Fibroblast of skin of back (primary cell): ENCODE measurements at regions not wholly inside any gene's neighbourhood (a gene's known extent, or its start where the extent isn't known, plus 50 kb on each side); places are given as distances from the start of the nearest gene placed in this dataset.
"Not testable (repeated sequence)": the region's sequence is repeated elsewhere in the genome, so short reads cannot be mapped to it uniquely, and the experiment has no call there.

ENCODE experiments used
- DNase-seq: peaks from one replicate; pipeline ENCODE4 v3.0.0-alpha.2; 2013

DNA sequence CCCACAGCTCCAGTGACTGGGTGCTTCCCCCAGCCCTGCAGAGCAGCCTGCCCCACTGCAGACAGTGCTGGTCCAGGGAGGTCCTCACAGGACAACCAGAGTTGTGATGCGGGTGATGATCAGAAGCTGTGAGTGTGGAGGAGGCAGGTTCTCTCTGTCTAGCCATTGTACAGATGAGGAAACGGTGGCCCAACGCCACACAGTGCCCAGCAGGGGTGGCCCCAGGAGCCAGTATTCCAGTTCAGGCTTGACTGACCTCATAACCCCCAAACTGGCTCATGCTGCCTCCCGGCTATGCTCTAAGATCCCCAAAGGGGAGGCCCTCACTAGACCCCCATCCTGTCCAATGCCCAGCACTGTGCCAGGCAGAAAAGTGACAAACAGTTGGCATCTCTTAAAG lies 147.1 kb upstream of the MAMLD1 start:
- DNase-seq, result not testable (repeated sequence)

DNA sequence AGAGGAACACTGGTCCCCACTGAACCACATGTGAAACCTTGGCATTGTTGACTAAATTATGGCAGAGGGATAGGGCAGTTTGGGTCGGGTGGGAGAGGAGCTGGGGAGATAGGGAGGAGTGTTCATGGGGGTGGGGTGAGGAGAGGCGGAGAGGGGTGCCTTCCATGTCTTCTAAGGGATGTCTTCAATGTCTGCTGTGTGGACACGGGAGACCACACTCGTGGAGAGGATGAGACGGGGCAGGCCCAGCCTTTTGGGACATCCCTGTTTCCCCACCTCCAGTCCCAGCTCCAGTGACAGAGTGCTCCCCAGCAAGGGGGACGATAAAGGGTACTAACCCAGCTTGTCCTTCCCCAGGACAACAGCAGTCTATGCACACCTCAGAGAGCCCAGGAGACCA lies 146.4 kb upstream of the MAMLD1 start:
- DNase-seq, result no peak

DNA sequence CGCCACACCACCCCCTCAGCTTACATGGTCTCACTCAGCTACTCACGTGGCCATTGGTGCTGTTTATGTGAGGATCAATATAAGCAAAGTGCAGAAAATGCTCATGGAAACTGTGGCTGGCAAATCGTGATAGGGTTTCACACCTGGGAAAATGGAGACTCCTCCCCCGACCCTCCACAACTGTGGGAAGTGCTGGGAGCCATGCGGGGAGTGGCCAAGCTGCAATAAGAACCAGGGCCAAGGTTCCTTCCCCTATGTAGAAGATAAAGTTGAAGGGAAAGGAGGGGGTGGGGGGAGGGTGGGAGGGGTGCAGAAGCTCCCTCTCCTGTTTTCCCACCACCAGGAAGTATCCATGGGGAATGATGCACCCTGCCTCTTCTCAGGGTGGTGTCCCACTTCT lies 145.5 kb upstream of the MAMLD1 start:
- no peak for DNase-seq

DNA sequence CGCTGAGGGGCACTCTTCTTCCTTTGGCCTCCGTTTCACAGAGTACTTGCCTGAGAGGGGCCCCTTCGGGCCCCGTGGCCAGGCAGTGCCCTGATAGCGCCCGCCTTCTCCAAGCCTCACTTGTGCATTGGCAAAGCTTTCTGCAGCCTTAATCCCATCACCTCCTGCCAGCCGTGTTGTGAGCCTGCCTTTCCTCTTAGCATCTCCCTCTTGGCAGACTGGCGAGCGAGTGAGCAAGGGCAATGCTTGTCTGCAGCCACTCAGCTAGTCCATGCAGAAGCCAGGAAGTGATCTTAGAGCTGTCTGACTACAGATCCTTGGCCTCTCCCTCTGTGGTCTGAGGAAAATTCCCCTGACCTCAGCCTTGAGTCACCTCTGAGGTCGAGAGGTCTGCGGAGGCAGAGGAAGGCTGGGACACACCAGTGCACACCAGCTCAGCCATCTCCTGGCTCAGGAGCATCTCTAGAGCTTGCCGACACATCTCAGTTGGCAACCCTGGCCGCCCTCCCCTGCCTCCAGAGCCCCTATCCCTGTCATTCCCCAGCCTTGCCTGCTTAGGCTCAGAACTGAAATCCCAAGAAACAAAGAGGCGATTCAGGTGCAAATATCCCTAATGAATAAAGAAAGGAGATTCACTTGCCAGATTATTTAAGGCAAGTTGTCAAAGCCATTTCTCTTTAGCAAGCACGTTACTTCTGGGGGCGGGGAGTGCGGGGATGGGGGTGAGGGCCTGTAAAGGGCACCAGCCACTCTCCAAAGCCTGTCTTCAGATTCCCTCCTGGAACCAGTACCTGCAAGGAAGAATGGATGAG lies 143.5 kb upstream of the MAMLD1 start:
- peak; percentile 23 for DNase-seq

DNA sequence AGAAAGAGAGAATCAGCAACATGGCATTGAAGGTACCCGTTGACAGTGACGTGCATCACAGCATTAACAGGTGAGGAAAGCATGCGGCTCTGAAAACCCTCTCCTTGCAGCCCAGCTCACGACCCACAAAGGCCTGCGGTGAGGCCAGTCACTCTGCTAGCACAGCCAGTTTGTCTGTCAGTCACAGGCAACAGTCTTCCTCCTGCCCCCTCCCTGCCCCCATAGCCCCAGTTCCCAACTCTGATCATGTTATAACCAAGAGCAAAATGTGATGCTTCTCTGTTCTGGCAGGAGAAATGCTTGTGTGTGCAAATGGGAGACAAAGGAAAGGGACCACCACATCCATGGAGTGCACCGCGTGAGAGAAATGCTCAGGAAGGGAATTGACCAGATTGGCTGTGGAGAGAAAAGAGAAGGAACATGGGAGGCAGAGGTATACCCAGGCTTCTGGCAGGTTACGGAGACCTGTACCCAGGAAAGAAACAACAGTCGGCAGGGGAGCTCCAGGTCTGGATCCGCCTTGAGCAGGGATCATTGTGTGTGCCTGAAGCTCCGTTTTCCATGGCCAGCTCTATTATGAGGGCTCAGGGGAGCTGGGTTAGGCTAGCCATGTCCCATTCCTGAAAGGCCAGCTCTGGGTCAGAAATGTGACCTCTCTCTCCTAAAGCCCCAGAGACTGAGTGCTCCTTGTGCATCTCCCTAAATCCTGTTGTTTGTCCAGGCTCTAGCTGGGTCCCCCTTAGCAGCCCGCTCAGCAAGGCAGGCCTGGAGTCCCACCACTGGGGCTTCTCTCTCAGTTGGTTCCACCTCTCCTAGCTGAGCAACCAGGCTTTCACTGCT lies 139.7 kb upstream of the MAMLD1 start:
- DNase-seq, result no peak

DNA sequence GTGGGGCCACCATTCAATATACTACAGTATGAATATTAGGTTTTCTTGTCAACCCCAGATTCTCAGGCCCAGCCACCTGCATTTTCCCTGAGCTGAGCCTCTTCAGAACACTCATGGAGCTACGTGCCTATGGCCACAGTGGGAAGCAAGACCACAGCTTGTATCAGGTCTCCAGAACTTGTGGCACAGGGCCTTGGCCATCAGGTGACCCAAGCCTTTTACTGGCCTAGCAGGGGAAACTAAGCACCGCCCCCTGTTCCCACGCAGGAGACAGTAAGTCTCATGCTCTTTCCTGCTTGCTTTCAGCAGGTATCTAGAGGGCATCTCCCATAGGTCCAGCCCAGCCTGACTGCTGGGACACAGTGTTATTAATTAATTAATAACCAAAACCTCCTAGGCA lies 138.4 kb upstream of the MAMLD1 start:
- DNase-seq, result no peak

DNA sequence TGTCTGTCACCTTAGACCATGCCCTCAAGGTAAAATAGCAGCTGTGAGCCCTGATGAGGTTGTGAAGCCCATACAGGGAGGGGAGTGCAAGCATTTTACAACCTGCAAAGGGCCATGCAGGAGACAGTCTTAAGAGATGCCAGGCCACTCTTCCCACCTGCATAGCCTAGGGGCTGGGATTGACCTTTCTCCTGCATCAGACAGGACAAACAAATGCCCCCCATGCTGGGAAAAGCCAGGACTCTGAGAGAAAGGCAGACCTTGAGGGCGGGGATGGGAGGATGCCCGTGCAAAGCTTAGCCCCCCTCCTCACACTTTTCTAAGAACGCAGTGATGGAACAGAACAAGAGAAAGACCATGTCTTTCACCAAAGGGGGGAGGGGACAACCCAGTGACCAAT lies 137.9 kb upstream of the MAMLD1 start:
- DNase-seq, result no peak

DNA sequence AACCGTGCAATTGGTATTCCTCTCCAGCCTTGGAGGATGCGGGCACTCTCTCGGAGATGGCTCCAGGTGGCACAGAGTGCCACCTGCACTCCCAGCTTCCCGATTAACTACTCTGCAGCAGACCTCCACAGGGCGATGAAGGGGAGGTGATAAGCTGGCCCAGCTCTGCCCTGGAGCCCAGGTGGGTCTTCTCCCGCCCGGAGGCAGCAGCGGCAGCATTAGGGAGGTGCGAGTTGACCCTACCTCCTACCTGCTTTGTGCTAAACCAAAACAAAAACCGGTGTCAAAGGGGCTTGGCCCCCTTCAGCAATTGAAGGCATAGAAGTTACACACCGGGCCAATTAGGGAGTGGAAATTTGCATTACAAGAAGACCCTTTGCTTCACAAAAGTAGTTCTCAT lies 137.4 kb upstream of the MAMLD1 start:
- DNase-seq, result no peak

DNA sequence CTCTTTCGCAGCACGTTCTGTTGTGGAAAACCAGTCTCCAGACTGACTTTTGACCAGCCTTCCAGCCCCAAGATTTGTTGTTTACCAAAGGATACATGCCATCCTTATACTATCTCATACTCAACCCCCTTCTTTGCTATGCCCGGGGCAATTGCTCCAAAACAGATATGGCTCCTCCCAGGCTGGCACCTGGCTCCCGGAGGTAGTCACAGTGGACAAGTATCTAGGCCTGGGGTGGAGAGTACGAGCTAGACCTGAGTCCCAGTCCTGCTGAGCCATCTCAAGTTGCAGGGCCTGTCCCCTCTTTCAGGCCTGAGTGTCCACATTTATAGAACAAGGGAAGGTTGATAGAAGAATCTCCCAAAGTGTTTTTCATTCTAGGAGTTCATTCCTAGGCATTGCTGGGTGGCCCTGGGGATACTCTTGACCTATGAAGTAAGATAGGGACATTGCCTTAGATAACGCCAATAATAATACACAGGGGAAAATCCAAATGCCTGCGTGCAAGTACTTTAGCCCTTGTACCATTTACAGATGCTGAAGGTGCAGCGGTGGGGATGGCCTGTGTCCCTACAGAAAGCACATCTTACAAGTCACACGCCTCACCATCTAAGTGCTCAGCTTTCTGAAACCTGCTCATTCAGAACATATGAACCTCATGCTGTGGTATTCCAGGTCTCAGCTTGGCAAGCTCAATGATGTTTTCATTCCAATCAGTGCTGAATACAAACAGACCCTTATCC lies 136.7 kb upstream of the MAMLD1 start:
- DNase-seq, result no peak

DNA sequence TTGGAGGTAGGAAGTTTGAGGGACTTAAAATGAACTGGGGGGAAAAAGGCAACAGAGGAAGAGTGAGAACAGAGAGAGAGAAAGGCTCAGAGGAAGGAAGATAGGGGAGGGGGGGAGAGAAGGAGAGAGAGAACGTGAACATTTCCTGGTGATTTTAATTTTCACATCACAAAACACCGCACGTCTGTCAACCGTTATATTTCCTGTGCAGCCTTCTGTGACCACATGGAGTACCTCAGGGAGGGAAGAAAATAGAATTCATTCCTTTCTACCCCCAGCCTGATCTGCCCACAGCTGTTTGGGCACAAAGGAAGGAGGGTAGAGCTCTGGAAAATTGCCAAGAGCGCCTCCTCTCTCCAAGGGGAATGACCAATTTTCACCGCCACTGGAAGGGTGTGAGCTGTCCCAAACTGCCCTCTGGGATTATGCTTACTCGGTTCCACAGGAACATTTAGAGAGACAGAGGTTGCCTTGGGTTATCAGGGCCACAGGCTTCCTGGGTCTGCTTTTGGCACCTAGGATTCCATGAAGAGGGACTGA lies 135.7 kb upstream of the MAMLD1 start:
- no peak for DNase-seq

DNA sequence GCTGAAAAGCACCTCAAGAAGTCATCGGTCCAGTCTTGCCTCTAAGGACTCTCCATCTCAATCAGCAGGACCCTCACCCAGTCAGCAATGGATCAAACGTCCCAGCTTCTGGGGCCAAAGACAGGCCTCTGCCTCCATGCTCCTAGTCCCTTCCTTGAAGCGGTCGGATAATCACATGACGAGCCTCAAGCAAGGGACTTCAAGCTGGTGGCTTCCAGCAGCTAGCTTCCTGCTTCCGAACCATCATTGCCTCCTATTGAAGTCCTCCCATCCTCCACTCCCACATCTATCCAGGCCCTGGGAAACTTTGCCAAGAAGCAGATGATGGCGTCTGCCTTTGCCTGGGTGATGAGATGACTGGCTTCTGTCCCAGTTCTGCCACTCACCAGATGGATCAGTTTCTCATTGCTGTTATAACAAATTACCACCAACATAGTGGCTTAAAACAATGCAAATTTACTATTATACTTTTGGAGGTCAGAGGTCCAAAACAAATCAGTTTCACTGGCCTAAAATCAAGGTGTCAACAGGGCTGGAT lies 135.2 kb upstream of the MAMLD1 start:
- DNase-seq, result no peak

DNA sequence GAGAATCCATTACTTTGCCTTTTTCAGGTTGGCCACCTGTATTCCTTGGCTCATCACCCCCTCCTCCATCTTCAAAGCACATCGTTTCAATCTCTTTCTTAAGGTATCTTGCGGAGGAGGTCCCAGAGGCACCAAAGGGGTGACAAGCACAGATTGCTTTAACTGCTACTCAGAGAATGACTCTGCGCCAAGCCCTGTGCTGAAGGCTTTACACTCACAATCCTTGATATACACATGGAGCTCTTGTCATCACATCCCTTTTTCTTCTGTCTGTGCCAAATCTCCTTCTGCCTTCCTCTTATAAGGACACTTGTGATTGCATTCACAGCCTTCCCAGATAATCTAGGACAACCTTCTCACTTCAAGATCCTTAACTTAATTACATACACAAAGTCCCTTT lies 134.7 kb upstream of the MAMLD1 start:
- no peak for DNase-seq

DNA sequence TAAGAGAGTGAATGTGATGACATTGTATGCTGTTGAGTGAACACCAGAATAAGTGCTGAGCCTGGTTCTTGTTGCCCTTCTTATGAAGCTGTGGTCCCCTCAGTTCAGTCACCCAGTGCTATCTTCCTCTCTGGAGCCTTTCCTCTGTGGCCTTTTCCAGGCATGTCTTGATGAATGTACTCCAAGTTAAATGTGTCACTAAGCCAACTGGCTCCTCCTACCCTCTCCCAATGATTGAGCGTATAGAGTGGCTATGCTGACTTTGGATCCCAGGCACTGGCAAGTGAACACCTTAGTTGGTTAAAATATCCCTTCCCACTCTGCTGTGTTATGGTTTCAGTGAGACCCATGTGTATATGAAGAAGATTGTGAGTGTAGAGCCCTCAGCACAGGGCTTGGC lies 134.1 kb upstream of the MAMLD1 start:
- no peak for DNase-seq

DNA sequence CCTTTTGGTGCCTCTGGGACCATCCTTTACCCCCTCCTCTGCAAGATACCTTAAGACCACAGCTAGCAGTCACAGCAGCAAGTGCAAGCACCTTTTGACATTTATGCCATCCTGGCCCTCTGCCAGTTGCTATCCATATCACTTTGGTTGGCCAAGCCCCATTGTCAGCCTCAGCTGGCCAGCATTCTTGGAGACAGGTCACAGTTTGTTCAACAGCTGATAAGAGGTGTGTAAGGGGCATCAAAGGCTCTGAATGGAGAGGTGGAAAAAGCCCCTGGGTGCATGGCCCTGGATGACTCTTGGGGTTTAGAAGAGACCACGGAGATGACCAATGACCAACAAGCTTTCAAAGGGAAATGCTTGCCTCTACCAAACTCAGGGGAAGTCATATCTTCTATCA lies 133.6 kb upstream of the MAMLD1 start:
- DNase-seq, result no peak

DNA sequence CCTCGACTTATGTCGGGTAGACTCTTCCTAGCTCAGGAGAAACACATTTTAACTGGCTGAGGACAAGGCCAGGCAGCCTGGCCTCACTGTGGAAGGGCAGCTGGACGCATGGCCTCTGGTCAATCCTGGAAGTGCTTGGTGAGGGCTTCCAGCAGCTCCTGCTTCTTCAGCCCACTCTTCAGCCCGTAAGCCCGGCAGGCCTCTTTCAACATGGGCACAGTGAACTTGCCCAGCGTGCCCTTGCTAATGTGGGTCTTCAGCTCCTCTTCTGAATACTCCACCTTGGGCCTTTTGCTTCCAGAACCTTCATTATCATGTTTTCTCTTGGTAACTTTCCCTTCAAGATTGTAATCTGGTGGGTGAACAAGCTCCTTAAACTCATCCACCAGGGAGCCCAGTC lies 132.2 kb upstream of the MAMLD1 start:
- not testable (repeated sequence) for DNase-seq

DNA sequence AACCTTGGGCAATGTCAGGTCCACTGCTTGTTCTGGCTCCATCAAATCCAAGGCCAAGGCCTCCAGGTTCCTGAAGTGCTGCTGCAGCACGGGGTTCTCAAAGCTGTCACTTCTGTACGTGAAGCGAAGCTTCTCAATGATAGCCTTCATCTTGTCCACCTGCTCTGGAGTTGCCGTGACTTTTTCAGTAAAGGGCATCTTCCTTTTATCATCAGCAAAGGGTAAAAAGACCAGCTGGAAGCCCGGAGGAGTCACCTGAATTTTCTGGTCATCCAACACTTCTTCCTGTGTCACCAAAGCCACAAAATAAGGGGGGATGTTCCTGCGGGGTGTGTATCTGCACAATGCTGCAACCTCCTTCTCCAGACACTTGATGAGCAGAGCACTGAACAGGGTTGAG lies 131.7 kb upstream of the MAMLD1 start:
- DNase-seq, result not testable (repeated sequence)

DNA sequence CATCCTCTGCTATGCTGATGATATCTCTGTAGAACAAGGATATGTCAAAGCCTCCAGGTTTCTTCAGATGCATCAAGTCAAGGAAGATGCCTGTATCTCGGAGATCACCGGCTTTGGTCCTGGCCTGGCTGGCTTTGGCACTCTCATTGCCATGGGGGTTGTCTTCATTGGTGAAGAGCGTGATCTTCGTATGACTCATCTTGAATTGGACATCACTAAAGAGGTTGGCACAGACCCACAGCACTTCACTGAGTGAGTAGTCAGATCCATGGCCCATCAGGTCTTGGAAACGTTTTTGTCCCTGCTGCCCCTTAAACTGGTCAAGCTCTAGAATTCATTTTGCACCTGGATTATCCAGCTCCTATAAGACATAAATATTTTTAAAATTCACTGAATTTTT lies 130.9 kb upstream of the MAMLD1 start:
- not testable (repeated sequence) for DNase-seq

DNA sequence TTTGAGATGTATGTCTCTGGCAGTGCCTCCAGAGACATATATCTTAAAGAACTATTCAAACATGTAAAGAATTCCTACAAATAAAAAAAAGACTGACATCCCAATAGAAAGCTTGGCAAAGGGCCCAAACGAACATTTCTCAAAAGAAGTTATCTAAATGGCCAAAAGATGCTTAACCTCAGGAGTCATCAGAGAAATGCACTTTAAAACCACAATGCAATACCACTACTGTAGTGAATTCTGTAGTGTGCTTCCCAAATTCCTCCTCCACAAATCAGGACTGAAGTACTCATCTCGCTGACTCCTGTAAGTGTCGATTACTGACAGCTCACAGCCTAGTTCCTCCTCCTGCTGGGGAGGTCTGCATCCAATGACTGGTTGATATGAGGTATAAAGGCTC lies 129.0 kb upstream of the MAMLD1 start:
- peak; percentile 63 for DNase-seq

DNA sequence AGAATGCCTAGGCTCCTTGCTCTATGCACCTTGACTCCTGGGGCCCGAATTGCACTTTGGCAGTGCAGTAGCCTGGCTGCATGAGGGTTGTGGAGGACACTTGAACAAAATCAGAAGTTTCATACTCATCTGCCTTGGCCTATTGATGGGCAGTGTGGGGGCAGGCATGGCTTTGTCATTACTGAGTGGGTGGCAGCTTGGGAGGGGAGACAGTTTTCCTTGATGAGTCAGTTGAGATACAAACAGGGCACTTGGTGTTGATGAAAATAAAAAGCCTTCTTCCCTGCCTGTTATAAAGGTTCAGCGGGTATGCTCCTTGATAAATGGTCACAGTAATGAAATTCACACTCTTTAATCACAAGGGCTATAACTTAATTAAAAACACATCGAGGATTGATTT lies 126.8 kb upstream of the MAMLD1 start:
- DNase-seq, result peak; percentile 27

DNA sequence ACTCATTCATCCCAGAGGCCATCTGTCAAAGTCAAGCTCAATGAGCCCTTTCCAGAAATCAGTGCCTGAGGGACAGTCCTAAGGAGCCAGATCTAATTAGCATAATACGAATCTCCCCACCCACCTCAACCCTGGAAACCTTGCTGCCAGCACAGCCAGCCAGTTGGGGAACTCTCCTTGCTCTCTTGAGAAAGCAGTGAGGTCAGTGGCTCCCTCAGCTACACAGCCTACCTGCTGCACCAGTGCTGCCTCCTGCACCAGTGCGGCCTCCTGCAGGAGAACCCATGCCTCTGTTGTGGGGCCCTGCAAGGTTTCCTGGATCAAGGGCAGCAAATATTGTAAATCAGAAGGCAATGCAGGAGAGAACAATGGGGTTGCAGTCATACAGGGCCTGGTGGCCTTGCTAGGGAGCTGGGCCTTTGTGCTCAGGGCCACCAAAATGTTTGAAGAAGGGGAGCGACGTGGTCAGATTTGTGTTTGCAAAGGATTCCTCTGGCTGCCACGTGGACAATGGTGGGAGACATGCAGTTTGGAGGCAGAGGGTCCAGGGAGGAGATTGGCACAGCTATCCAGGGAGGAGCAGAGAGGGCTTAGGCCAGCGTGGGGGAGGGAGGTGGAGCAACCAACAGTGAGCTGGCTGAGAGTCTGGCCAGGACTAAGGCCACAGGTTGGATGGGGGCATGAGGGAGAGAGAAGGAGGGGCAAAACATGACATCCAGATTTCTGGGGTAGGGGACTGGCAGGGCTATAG lies 124.3 kb upstream of the MAMLD1 start:
- no peak for DNase-seq

DNA sequence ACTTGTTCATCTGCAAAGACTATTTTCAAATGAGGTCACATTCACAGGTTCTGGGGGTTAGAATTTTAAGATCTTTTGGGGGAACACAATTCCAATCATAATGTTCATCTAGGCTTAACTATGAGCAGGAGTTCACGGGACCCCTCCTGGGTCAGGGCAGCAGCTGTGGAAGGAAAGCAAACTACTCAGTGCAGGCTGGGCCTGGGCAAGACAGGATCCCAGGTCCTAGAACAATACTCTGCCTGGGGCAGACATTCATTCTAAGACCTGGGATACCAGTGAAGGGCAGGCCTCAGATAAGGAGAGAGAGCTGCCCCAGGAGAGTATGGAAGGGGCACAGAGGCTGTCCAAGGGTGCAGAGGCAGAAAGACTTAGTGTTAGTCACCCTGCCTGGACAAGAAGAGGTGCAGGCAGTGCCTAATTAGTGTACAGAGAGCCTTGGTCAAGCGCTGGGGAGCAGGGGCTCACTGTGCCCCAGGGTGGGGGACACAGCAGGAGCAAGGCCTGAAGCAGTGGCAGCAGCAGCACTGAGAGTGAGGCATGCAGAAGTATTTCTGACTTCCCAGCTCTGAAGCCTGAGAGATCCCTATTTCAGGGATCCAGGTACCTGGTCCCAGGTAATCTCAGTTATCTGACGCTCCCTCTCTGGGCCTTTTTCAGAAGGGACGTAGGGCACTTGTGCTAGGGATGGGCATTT lies 123.0 kb upstream of the MAMLD1 start:
- no peak for DNase-seq

DNA sequence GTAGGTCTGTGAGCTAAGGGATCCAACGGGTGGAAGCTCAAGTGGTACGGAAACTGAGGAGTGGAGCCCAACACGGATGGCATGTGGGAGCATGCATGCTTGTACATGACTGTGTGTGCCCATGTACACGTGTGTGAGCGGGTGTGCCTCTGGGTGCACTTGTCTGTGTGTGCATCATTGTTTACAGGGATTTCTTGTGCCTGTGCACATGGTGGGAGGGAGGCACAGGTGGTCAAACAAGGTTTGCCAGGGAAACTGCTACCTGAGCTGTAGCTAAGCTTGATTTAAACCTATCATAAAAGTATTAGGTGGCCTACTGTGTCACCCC lies 122.5 kb upstream of the MAMLD1 start:
- DNase-seq, result no peak
